B cell (primary cell): ENCODE measurements at regions not wholly inside any gene's neighbourhood (a gene's known extent, or its start where the extent isn't known, plus 50 kb on each side); places are given as distances from the start of the nearest gene placed in this dataset.

Source experiments
- ATAC-seq: fragments of 200-7000 bp; cut with Tn5 transposase; one replicate; pipeline ENCODE4 v1.10.0; 2021; ENCODE audit warnings: low read depth, mild to moderate bottlenecking, moderate number of reproducible peaks, moderate library complexity
- CTCF ChIA-PET: fragments of 350-600 bp; sonication (Branson Sonifier 250); formaldehyde crosslinking; loops from one replicate; lab custom pipeline; 2021; ENCODE audit warnings: antibody characterized with exemption, inconsistent platforms; lab: Charles Lee
- POLR2A ChIA-PET: fragments of 350-600 bp; sonication (Branson Sonifier 250); formaldehyde crosslinking; loops from one replicate; lab custom pipeline; 2021; ENCODE audit warnings: antibody characterized with exemption; lab: Charles Lee
- DNase-seq: peaks from one replicate; pipeline ENCODE4 v3.0.0; 2013
- H2AFZ ChIP-seq: 2 replicates; pipeline ENCODE4 v1.6.1; 2012; ENCODE audit warnings: mild to moderate bottlenecking, low read depth, low read length; ENCODE audit not compliant: insufficient read depth, poor library complexity, severe bottlenecking
- H3K27ac ChIP-seq, 2 donors: 1 replicate in 1 of 2; 2 replicates in 1 of 2; pipeline ENCODE4 v1.5.1; 2012 to 2013; ENCODE audit warnings: low read length in 2 of 2, mild to moderate bottlenecking in 2 of 2, moderate library complexity in 1 of 2
- H3K27me3 ChIP-seq, 4 experiments: fragments of 200-600 bp in 1 of 4; sonication (generic) in 1 of 4; replicated peaks in 1 of 4; 1 replicate in 2 of 4; 2 replicates in 2 of 4; pipeline versions ENCODE4 v1.6.1 to v1.7.0; 2013 to 2016; ENCODE audit warnings: low read length in 3 of 4, mild to moderate bottlenecking in 2 of 4, mixed read lengths in 1 of 4, moderate library complexity in 1 of 4; ENCODE audit not compliant: insufficient read depth in 4 of 4, control insufficient read depth in 3 of 4; ENCODE audit errors: control extremely low read depth in 1 of 4
- H3K36me3 ChIP-seq, 2 experiments: replicated peaks in 1 of 2; 1 replicate in 1 of 2; 2 replicates in 1 of 2; pipeline versions ENCODE4 v1.6.1 to v1.7.1; 2013; ENCODE audit warnings: low read length in 1 of 2; ENCODE audit not compliant: insufficient read depth in 2 of 2, control insufficient read depth in 1 of 2; ENCODE audit errors: control extremely low read depth in 1 of 2, extremely low read depth in 1 of 2
- H3K4me1 ChIP-seq, 2 donors: fragments of 200-600 bp in 1 of 2; sonication (generic) in 1 of 2; 1 replicate in 1 of 2; 2 replicates in 1 of 2; pipeline versions ENCODE4 v1.5.1 to v1.6.1; 2013 to 2017; ENCODE audit warnings: low read length in 2 of 2; ENCODE audit not compliant: control insufficient read depth in 2 of 2, insufficient read depth in 2 of 2
- H3K4me2 ChIP-seq: replicated peaks from 2 replicates; pipeline ENCODE3; 2012; ENCODE audit warnings: mild to moderate bottlenecking, low read depth, low read length; ENCODE audit not compliant: poor library complexity, severe bottlenecking
- H3K4me3 ChIP-seq, 5 experiments: fragments of 200-600 bp in 1 of 5; sonication (generic) in 1 of 5; 1 replicate in 3 of 5; 2 replicates in 2 of 5; pipeline versions ENCODE4 v1.5.1 to v1.7.0; 2011 to 2016; ENCODE audit warnings: low read length in 4 of 5, mild to moderate bottlenecking in 4 of 5, low read depth in 2 of 5, control low read depth in 1 of 5, moderate library complexity in 1 of 5; ENCODE audit not compliant: insufficient read depth in 1 of 5; ENCODE audit errors: control extremely low read depth in 1 of 5, extremely low read depth in 1 of 5
- H3K79me2 ChIP-seq: fragments of 200-600 bp; sonication (generic); one replicate; pipeline ENCODE4 v1.6.0; 2016; ENCODE audit warnings: low read length; ENCODE audit not compliant: control insufficient read depth, insufficient read depth
- H3K9ac ChIP-seq: fragments of 200-600 bp; sonication (generic); 2 replicates; pipeline ENCODE4 v1.6.1; 2017; ENCODE audit warnings: mild to moderate bottlenecking, low read length, moderate library complexity
- H3K9me3 ChIP-seq, 3 donors: one replicate each; pipeline versions ENCODE4 v1.6.1 to v1.7.1; 2013; ENCODE audit warnings: low read length in 2 of 3; ENCODE audit not compliant: control insufficient read depth in 2 of 3, insufficient read depth in 1 of 3; ENCODE audit errors: control extremely low read depth in 1 of 3
- H4K20me1 ChIP-seq: 2 replicates; pipeline ENCODE4 v1.6.0; 2012; ENCODE audit warnings: mild to moderate bottlenecking, low read length; ENCODE audit not compliant: insufficient read depth, control insufficient read depth, poor library complexity, severe bottlenecking
- H3K27ac Mint-ChIP-seq: one replicate; pipeline ENCODE4 v1.8.0; 2021; ENCODE audit warnings: mixed read lengths
- H3K27me3 Mint-ChIP-seq: one replicate; pipeline ENCODE4 v1.8.0; 2021; ENCODE audit warnings: mixed read lengths
- H3K4me1 Mint-ChIP-seq: one replicate; pipeline ENCODE4 v1.8.0; 2021; ENCODE audit warnings: mixed read lengths
- H3K4me3 Mint-ChIP-seq: one replicate; pipeline ENCODE4 v1.8.0; 2021; ENCODE audit warnings: mixed read lengths
- H3K9me3 Mint-ChIP-seq: one replicate; pipeline ENCODE4 v1.8.0; 2022; ENCODE audit warnings: mixed read lengths; ENCODE audit not compliant: insufficient read depth
- CTCF ChIP-seq: fragments of 200-600 bp; IDR thresholded peaks from one replicate; pipeline ENCODE4 v1.8.0; 2022; ENCODE audit warnings: antibody characterized with exemption, mild to moderate bottlenecking
- EZH2 ChIP-seq: IDR thresholded peaks from 2 replicates; pipeline ENCODE4 v1.6.1; 2012; ENCODE audit warnings: borderline replicate concordance, low read depth, mild to moderate bottlenecking, moderate library complexity, low read length; ENCODE audit not compliant: insufficient read depth, poor library complexity, severe bottlenecking
- WGBS: methylation state at CpG from one replicate; pipeline ENCODE4 v1.1.5; 2013; ENCODE audit warnings: missing lambda C conversion rate; ENCODE audit not compliant: insufficient coverage; 5-methylcytosine and 5-hydroxymethylcytosine counted together
- intact Hi-C: fragments of 100-400 bp; cut with micrococcal nuclease; formaldehyde crosslinking; loops from one replicate; pipeline ENCODE4 v1.10.0; 2022

- Histone ChIP-seq H3K9ac (no peak overlapping the region), H3K4me2 (no peak overlapping the region), H4K20me1 (no peaks in the 10 kb centered on the region), H3K4me1 (no peaks in the 10 kb centered on the region), H2AFZ (no peak overlapping the region), H3K27me3 (no peaks in the 10 kb centered on the region), H3K4me3 (no peak overlapping the region), H3K27ac (no peak overlapping the region), H3K79me2 (no peaks in the 10 kb centered on the region), H3K9me3 (no peaks in the 10 kb centered on the region), H3K36me3 (no peaks in the 10 kb centered on the region)
- TF ChIP-seq CTCF (no peak), EZH2 (no peak)
- ATAC-seq (no peak), DNase-seq (no peak)
- Mint-ChIP-seq H3K4me3 (no peak overlapping the region), H3K27ac (no peak overlapping the region), H3K9me3 (peaks cover 3% of the 10 kb centered on the region), H3K4me1 (no peaks in the 10 kb centered on the region), H3K27me3 (no peaks in the 10 kb centered on the region)
- ChIA-PET CTCF (no interaction called here), POLR2A (no interaction called here)
- WGBS: 92% methylated on average over 2 of the region's 4 CpGs
- intact Hi-C loops: no loop called here
These were observed 767.4 kb upstream of the GHITM start for GRCh38 chr10:83371696-83372490.

GRCh38 chr10:83372646-83373045, 766.7 kb upstream of the GHITM start:
- Mint-ChIP-seq H3K27me3 (no peaks in the 10 kb centered on the region), H3K4me1 (no peaks in the 10 kb centered on the region), H3K27ac (no peak overlapping the region), H3K4me3 (no peak overlapping the region), H3K9me3 (peaks cover 3% of the 10 kb centered on the region)
- Histone ChIP-seq H3K4me1 (no peaks in the 10 kb centered on the region), H3K9me3 (no peaks in the 10 kb centered on the region), H3K4me3 (no peak overlapping the region), H3K27me3 (no peaks in the 10 kb centered on the region), H3K27ac (no peak overlapping the region), H3K4me2 (no peak overlapping the region), H3K9ac (no peak overlapping the region), H3K79me2 (no peaks in the 10 kb centered on the region), H3K36me3 (no peaks in the 10 kb centered on the region), H4K20me1 (no peaks in the 10 kb centered on the region), H2AFZ (no peak overlapping the region)
- WGBS: 100% methylated on average over 1 of the region's 2 CpGs
- CTCF ChIA-PET: no interaction called here
- intact Hi-C loops: no loop called here
- POLR2A ChIA-PET: no interaction called here
- ATAC-seq (no peak), DNase-seq (no peak)
- no peak for TF ChIP-seq EZH2
- TF ChIP-seq CTCF: no peak
